HG03095 (cell line): ENCODE measurements at regions not wholly inside any gene's neighbourhood (a gene's known extent, or its start where the extent isn't known, plus 50 kb on each side); places are given as distances from the start of the nearest gene placed in this dataset.

Experiments used
- ATAC-seq: cut with Tn5 transposase; IDR thresholded peaks from one replicate; pipeline ENCODE4 v1.9.1; 2021; ENCODE audit warnings: moderate library complexity; ENCODE audit not compliant: unreplicated experiment

GRCh38 chr1:184215274-184215925 lies 163.9 kb downstream of the TSEN15 start:
- no peak for ATAC-seq

DNA sequence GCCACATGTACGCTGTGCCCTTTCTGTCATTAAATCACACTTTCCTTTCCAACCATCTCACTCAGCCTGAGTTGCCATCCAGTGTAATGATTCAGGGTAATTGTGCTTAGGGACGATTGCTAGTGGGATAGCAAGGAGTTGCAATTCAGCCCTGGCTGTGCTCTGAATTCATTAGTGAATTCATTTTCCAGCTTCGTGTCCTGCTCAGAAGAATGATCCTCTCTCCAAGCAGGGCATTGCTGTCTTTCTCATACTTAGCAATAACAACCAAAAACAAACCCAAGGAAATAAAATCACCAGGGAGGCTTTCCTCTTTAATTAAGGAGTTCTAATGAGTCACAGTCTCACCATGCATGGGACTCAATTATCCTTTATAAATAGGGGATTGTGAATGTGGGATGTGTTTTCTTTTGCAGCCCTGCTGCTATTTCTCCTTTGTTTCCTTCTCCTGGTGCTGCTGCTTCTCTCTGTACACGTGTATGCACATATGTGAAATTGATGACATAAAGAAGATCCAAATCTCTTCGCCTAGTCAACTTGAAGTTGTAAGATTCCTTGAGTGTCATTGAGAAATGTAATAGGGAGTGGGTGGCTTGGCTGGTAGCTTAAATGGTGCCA lies 167.0 kb downstream of the TSEN15 start:
- ATAC-seq = no peak

DNA sequence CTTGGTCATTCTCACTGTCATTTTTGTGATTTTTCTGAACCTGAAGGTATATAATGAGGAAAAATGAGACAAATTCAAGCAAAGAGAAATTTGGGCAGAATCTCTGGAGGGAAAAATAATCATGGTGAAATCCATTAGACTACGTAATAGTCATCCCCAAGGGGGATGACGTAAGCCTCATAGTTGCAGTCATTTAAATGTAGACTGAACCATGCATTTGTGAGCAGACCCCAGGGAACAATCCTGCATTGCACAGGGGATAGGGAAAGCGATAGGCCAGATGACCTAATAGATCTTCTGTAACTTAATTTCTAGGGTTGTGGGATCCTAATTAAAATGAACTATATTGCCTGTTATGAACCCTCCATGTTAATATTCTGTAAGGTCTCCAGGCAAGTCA lies 167.4 kb upstream of the C1orf21 start:
- ATAC-seq = no peak

GRCh38 chr1:184219883-184220282 lies 166.9 kb upstream of the C1orf21 start:
- no peak for ATAC-seq

GRCh38 chr1:184221087-184221486 lies 165.7 kb upstream of the C1orf21 start:
- ATAC-seq = no peak

GRCh38 chr1:184222652-184223052 lies 164.2 kb upstream of the C1orf21 start:
- ATAC-seq = no peak

- no peak for ATAC-seq
Measured at GRCh38 chr1:184223216-184223615, 163.6 kb upstream of the C1orf21 start.

- ATAC-seq = no peak
Measured at GRCh38 chr1:184225283-184226099, 161.3 kb upstream of the C1orf21 start.

GRCh38 chr1:184226100-184226487 lies 160.7 kb upstream of the C1orf21 start:
- no peak for ATAC-seq

DNA sequence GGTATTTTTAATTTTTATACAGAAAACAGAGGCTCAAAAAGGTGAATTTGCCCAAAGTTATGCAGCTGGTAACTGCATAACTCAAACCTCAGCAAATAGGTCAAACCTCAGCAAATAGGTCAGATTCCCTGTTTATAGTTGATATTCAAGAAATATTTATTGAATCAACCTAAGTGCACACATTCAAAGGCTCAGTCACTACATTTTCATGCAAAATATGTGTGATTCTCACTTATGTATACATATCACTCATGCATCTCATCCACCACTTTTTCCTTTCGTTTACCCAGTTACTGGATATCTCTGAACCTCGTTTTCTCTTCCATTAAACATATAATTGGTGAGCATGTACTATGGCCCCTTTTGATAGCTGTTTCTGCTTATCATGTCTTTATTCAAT lies 158.3 kb upstream of the C1orf21 start:
- no peak for ATAC-seq

- ATAC-seq = no peak
Measured at GRCh38 chr1:184237588-184237987, 149.2 kb upstream of the C1orf21 start.

DNA sequence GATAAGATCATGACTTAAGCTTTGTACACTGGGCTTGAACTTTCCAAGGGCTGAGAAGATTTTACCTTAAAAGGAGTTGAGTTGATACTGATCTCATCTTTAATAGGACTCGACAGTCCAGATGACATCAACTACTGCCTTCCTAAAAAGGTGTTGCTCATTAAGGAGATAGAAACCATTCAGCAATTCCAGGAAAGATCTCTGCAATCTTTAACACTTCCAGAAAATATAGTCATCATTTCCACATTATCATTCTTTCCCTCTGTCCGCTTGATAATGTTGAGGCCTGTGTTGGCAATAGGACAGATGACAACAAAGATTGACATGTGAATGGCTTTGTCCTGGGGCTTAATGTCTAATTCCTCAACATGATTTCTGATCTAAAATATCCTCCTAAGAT lies 145.4 kb upstream of the C1orf21 start:
- no peak for ATAC-seq

DNA sequence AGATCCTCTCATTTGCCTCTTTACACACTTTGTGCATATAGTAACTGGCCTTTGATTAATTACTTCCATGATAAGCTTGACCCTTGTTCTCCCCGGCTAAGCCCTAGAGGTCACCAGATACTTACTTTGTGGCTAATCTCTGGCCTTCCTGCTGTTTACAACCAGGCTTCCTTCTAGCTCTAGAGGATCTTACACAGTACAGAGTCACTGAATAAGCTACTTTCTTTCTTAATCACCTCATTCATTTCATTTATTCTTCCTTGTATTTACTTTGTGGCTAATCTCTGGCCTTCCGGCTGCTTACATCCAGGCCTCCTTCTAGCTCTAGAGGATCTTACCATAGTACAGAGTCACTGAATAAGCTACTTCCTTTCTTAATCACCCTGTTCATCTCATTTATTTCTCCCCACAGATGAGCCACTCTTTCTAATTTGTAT lies 144.3 kb upstream of the C1orf21 start:
- ATAC-seq = no peak

- no peak for ATAC-seq
Measured at GRCh38 chr1:184244962-184245361, 141.9 kb upstream of the C1orf21 start.

DNA sequence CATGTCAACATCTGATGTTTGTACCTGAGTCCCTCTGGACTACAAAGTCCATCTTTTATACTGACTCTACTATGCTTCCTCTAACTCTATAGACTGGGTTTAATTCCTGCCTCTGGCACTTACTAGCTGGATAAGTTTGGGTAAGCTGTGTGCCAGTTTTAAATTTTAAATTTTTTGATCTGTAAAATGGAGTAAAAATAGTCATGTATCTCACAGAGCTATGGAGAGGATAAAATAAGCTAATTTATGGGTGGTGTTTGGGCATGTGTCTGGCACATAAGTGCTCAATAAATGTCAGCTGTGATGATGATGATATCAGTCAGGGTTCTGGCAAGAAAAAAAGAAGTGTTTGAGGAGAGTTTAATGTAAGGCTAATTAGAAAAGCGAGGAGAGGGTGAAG lies 139.2 kb upstream of the C1orf21 start:
- ATAC-seq = no peak

GRCh38 chr1:184253921-184254320 lies 132.9 kb upstream of the C1orf21 start:
- ATAC-seq = no peak

GRCh38 chr1:184254849-184255248 lies 132.0 kb upstream of the C1orf21 start:
- no peak for ATAC-seq

DNA sequence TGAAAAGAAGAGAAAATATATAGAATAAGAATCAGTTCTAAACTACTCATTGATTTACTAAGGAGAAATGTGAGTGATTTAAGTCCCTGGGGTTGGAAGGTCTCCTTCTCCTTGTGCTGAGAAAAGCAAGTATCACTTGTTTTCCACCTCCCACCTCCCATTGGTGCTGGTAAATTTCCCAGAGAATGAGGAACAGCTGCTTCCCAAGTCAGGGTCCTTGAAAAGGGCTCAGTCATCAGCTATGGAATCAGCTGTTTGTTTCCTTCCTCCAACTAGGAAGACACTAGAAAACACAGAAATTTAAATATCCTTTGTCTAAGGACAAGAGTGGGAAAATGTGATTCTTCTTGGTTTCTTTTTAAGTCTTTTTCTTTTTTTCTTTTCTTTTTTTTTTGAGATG lies 131.3 kb upstream of the C1orf21 start:
- ATAC-seq = no peak

GRCh38 chr1:184257873-184258272 lies 129.0 kb upstream of the C1orf21 start:
- ATAC-seq = no peak

DNA sequence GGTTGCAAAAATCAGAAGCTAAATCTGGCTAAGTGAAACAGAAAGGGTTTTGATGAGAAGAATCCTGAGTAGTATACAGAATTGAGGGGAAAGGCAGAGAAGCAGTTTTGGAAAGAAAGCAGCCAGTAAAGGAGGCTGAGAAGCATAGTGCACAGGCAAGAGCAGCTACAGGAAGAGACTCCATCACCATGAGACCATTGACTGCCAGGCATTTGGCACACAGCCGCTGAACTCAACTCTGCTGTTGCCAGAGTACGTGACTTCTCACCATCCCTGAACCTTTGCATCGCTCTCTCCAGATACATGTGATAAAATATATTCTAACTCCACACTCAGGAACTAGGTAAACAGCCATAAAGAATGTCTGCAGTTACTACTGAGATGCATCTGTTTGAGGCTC lies 128.3 kb upstream of the C1orf21 start:
- no peak for ATAC-seq

GRCh38 chr1:184260382-184260781 lies 126.4 kb upstream of the C1orf21 start:
- ATAC-seq = no peak

DNA sequence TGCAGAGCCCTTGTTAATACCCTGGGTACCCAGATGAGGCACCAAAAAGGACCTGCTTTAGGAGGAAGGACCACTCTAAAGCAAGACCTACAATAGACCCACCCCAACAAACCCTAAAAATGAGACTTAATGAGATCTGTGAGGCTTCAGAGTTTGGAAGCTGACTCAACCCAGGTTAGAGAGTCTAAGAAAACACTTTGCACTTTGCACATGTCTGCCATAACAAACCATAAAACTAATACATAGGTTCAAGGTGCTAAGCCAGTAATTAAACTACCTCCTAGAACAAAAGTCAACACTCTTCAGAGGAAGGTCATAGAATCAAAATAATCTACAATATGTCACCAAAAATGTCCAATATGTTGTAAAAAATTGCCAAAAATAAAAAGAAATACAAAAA lies 124.7 kb upstream of the C1orf21 start:
- no peak for ATAC-seq
